Stomach (tissue), 8 donors: ENCODE measurements at regions not wholly inside any gene's neighbourhood (a gene's known extent, or its start where the extent isn't known, plus 50 kb on each side); places are given as distances from the start of the nearest gene placed in this dataset.

Experiments
- DNase-seq, 2 donors: peaks; one replicate each; pipeline versions ENCODE4 v3.0.0 to v3.0.0-alpha.2; 2013 to 2019
- H3K27ac ChIP-seq, 5 donors: fragments of 200-600 bp in 4 of 5; sonication (generic) in 4 of 5; one replicate each; pipeline ENCODE4 v1.5.1; 2013 to 2019; ENCODE audit warnings: mild to moderate bottlenecking in 1 of 5, moderate library complexity in 1 of 5
- H3K27me3 ChIP-seq, 3 donors: fragments of 200-600 bp; sonication (generic); one replicate each; pipeline ENCODE4 v1.5.1; 2017 to 2019; ENCODE audit warnings: mixed run types in 1 of 3
- H3K36me3 ChIP-seq, 4 donors: fragments of 200-600 bp; sonication (generic); 1 replicate in 3 of 4; 2 replicates in 1 of 4; pipeline ENCODE4 v1.5.1; 2016 to 2019
- H3K4me1 ChIP-seq, 4 donors: fragments of 200-600 bp; sonication (generic); one replicate each; pipeline ENCODE4 v1.5.1; 2016 to 2019
- H3K4me3 ChIP-seq, 4 donors: fragments of 200-600 bp; sonication (generic) in 3 of 4; one replicate each; pipeline ENCODE4 v1.5.1; 2016 to 2019; ENCODE audit warnings: mild to moderate bottlenecking in 1 of 4
- H3K9me3 ChIP-seq, 4 donors: fragments of 200-600 bp; sonication (generic); one replicate each; pipeline ENCODE4 v1.5.1; 2016 to 2019
- CTCF ChIP-seq, 7 experiments: fragments of 450-650 bp in 4 of 7; fragments of 200-600 bp in 3 of 7; sonication (generic) in 3 of 7; IDR thresholded peaks; one replicate each; pipeline ENCODE4 v1.5.1; 2016 to 2019; ENCODE audit warnings: antibody characterized with exemption in 7 of 7, control low read depth in 2 of 7, mild to moderate bottlenecking in 1 of 7
- EP300 ChIP-seq: sonication (generic); formaldehyde crosslinking; IDR thresholded peaks from one replicate; pipeline ENCODE4 v1.6.1; 2017; ENCODE audit warnings: antibody characterized with exemption
- POLR2A ChIP-seq, 4 donors: fragments of 450-650 bp; IDR thresholded peaks; one replicate each; pipeline ENCODE4 v1.6.1; 2016; ENCODE audit warnings: antibody characterized with exemption in 4 of 4, control low read depth in 2 of 4, mild to moderate bottlenecking in 1 of 4, moderate library complexity in 1 of 4
- POLR2AphosphoS5 ChIP-seq, 3 donors: sonication (generic); formaldehyde crosslinking; IDR thresholded peaks; one replicate each; pipeline ENCODE4 v1.6.1; 2016; ENCODE audit warnings: antibody characterized with exemption in 3 of 3
- WGBS, 5 donors: extraction: QIAGEN DNeasy Blood & Tissue Kit in 3 of 5; methylation state at CpG; one replicate each; pipeline versions ENCODE4 v1.1.5 to v1.1.7; 2013 to 2018; 5-methylcytosine and 5-hydroxymethylcytosine counted together
- intact Hi-C: fragments of 100-400 bp; cut with DNase I; formaldehyde crosslinking; loops from one replicate; pipeline ENCODE4 v1.15.1; 2023; ENCODE audit warnings: low total_unique reads
- donor health status: healthy with polysubstance abuse.
- donor health status: Bipolar disorder and iron deficiency.
- donor health status: healthy.

DNA sequence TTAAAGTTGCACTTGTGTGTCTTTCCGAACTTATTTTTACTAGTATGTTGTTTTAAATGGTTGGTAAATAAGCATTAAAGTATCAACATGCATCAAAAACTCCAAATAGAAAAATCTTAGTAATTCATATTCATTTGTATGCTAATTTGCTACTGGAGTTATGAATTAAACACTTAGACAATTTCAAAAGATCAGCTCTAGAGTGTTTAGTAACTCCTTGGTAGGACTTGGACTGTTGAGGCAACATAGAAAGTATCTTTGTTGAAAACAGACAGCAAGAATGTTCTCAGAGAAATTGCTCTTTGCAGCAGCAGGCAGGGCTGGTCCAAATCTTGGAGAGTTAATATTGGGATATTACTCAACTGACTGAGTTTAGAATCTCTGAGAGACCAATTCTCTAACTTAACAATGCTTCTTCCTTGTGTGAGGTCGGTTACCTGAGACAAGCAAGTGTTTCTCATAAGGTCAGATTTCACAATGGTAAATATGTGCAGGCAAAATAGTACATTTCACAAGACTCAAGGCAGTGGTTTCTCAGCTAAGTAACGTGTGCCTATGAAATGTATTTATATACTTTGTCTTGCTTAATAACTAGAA, 147.8 kb upstream of the IL12A start:
- Histone ChIP-seq H3K9me3 (no peaks in the 10 kb centered on the region), H3K36me3 (no peaks in the 10 kb centered on the region), H3K27me3 (peaks cover 0 to 6% (median 6%) of the 10 kb centered on the region in 3 donors), H3K27ac (peak overlapping the region in 2 of 5 donors; percentile 66 to 80), H3K4me3 (peak overlapping the region in 3 of 4 donors; percentile 33 to 41 (median 41)), H3K4me1 (peaks cover 0 to 66% (median 33%) of the 10 kb centered on the region in 4 donors)
- DNase-seq = no peak
- intact Hi-C loops = no loop called here
- TF ChIP-seq EP300 = no peak
- no peak for TF ChIP-seq POLR2AphosphoS5 (IDR thresholded peaks at IDR 0.05)
- TF ChIP-seq POLR2A (IDR thresholded peaks at IDR 0.05) = no peak
- no peak for TF ChIP-seq CTCF (IDR thresholded peaks at IDR 0.05)
- 32 to 52% (median 47%) methylated on average over 3 of the region's 3 CpGs for WGBS, 5 donors

DNA sequence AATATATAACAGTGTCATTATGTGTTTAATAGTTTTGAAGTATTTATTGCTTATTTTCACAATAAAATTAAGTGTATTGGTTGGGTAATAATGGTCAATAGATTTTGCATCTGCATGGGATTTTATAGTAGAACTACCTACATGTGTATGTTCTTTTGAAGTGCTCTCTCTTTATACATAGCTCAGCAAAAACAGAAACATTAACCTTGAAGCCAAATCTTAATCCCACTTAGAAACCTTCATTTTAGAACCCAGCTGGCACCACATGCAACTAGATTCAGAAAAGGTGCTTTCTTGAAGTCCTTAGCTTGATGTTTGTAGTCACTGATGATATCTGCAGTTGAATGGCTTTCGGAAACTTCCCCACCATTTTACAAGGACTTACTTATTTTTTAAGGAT, 146.9 kb upstream of the IL12A start:
- TF ChIP-seq EP300 = no peak
- no peak for TF ChIP-seq POLR2A (IDR thresholded peaks at IDR 0.05)
- TF ChIP-seq CTCF (IDR thresholded peaks at IDR 0.05) = no peak
- TF ChIP-seq POLR2AphosphoS5 (IDR thresholded peaks at IDR 0.05) = no peak
- Histone ChIP-seq H3K4me1 (peaks cover 0 to 59% (median 32%) of the 10 kb centered on the region in 4 donors), H3K27ac (no peak overlapping the region), H3K27me3 (peaks cover 0 to 6% (median 6%) of the 10 kb centered on the region in 3 donors), H3K36me3 (no peaks in the 10 kb centered on the region), H3K4me3 (no peak overlapping the region), H3K9me3 (no peaks in the 10 kb centered on the region)
- DNase-seq = no peak
- intact Hi-C loops = no loop called here
- 80 to 97% (median 94%) methylated on average over 1 of the region's 1 CpG for WGBS, 5 donors

DNA sequence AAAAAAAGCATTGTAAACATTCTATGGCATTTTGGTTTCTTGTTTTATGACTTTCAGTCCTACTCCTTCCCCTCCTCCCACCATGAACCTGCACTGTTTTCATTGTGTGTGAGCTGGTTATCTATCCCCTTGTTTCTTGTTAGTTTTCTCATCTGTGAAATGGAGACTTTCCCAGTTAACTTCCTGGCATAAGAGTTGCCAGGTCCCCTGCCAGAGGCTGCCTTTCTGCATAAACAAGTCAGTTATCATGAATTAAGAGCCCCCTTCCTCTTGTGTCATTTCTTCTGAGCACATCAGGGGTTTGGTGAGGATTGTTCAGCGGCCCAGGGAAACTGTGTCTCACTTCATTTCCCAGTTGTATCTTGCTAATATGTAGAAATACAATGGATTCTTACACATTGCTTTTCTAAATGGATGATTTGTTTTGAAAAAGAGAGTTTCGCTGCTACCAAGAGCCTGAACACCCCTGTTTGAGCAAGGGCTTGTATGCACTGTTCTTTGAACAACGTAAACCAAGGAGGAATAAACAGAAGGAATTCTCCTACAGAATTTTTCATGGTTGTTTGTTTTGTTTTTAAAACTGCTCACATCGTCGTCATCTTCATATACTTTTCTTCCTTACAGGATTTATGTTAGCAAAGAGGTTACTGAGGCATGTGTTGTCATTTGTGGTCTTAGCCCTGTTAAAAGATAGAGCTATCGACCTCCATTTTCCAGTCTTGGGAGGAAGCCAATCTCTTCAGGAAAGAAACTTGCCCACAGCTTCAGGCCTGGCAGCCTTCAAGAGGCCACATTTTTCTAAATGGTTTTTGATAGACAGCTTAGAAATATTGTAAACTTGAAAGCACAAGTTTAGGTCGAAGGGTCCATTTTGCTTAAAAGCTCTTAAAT, 144.6 kb upstream of the IL12A start:
- TF ChIP-seq EP300 (no peak), POLR2AphosphoS5 (IDR thresholded peaks at IDR 0.05) (no peak), CTCF (IDR thresholded peaks at IDR 0.05) (no peak), POLR2A (IDR thresholded peaks at IDR 0.05) (no peak)

GRCh38 chr3:159844801-159845261, 143.8 kb upstream of the IL12A start:
- intact Hi-C loops = no loop called here
- Histone ChIP-seq H3K27ac (peak overlapping the region in 1 of 5 donors; percentile 57), H3K36me3 (no peaks in the 10 kb centered on the region), H3K4me1 (peaks cover 0 to 53% (median 29%) of the 10 kb centered on the region in 4 donors), H3K27me3 (peaks cover 0 to 5% (median 4%) of the 10 kb centered on the region in 3 donors), H3K4me3 (no peak overlapping the region), H3K9me3 (no peaks in the 10 kb centered on the region)
- TF ChIP-seq CTCF (IDR thresholded peaks at IDR 0.05) (no peak), POLR2AphosphoS5 (IDR thresholded peaks at IDR 0.05) (no peak), EP300 (no peak), POLR2A (IDR thresholded peaks at IDR 0.05) (no peak)
- 68 to 92% (median 83%) methylated on average over 4 of the region's 4 CpGs for WGBS, 5 donors
- DNase-seq = no peak

More for the DNA sequence above, 144.6 kb upstream of the IL12A start:
- intact Hi-C loops = no loop called here
- peaks cover 0 to 6% (median 6%) of the 10 kb centered on the region in 3 donors for H3K27me3 ChIP-seq
- H3K9me3 ChIP-seq = no peaks in the 10 kb centered on the region
- H3K36me3 ChIP-seq = no peaks in the 10 kb centered on the region
- H3K4me1 ChIP-seq = peaks cover 0 to 51% (median 31%) of the 10 kb centered on the region in 4 donors
- no peak for DNase-seq
- 42 to 62% (median 56%) methylated on average over 7 of the region's 7 CpGs for WGBS, 5 donors
- no peak overlapping the region for H3K4me3 ChIP-seq
- peak overlapping the region in 1 of 5 donors; percentile 57 for H3K27ac ChIP-seq
